ENCODE measurements at regions not wholly inside any gene's neighbourhood (a gene's known extent, or its start where the extent isn't known, plus 50 kb on each side); places are given as distances from the start of the nearest gene placed in this dataset.

DNA sequence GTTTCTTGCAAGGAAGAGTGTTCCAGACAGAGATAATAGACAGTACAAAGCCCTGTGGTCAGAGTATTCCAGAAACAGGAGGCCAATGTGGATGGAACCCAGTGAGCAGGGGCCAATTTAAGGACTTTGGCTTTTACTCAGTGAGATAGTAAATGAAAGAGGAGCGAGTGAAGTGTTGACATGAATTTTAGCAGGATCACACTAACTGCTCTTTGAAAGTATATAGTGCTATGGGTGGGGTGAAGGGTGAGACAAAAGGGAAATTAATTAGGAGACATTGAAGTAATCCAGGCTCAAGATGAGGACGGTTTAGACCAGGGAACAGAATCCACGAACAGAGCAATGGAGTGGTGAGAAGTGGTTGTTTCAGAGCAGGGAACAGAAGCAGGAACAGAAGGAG lies 62.2 kb upstream of the TES start (continued):
- TF ChIP-seq, protein P1, sequence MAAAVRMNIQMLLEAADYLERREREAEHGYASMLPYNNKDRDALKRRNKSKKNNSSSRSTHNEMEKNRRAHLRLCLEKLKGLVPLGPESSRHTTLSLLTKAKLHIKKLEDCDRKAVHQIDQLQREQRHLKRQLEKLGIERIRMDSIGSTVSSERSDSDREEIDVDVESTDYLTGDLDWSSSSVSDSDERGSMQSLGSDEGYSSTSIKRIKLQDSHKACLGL (CRISPR knock-in tag; IDR thresholded peaks at IDR 0.05): no peak
- TF ChIP-seq, protein P2, sequence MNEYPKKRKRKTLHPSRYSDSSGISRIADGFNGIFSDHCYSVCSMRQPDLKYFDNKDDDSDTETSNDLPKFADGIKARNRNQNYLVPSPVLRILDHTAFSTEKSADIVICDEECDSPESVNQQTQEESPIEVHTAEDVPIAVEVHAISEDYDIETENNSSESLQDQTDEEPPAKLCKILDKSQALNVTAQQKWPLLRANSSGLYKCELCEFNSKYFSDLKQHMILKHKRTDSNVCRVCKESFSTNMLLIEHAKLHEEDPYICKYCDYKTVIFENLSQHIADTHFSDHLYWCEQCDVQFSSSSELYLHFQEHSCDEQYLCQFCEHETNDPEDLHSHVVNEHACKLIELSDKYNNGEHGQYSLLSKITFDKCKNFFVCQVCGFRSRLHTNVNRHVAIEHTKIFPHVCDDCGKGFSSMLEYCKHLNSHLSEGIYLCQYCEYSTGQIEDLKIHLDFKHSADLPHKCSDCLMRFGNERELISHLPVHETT (CRISPR knock-in tag; conservative IDR thresholded peaks at IDR 0.05): no peak

DNA sequence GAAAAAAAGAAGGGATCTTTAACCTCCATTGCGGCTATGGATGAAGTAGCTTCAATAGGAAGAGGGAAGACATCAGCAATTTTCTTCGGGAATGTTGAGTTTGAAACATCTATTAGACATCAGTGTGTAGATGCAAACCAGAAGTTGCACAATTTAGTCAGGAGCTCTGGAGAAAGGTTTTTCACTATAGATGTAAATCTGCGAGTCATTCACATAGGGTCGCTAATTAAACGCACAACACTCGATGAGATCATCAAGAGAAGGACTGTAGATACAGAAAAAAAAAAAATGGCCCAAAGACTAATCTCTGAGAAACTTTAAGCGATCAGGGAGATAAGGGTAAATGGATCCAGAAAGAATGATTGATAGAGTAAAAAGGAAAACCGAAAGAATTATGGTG lies 61.7 kb upstream of the TES start:
- Histone ChIP-seq H3K9me3 (ENCODE audit: low read length) (no peaks in the 10 kb centered on the region), H3K4me3 (replicated peaks in 1 of 3; ENCODE audit: insufficient read depth in 1 of 3, low read depth in 2 of 3, low read length in 3 of 3) (no peak overlapping the region), H2AFZ (ENCODE audit: low read length) (no peak overlapping the region), H3K4me2 (ENCODE audit: low read depth, low read length) (no peak overlapping the region), H3K27me3 (ENCODE audit: control insufficient read depth in 1 of 2, insufficient read depth in 2 of 2, low read length in 2 of 2) (0 out of 5 replicates have a peak, but pooled peaks cover 0 to 6% of the 10 kb centered on the region in 2 experiments), H3K4me1 (ENCODE audit: insufficient read depth, low read length) (peaks cover 7% of the 10 kb centered on the region; the same call in 1 of the 2 replicates), H3K9ac (ENCODE audit: insufficient read depth, low read depth, low read length) (no peak overlapping the region), H3K36me3 (replicated peaks in 1 of 2; ENCODE audit: control insufficient read depth in 1 of 2, insufficient read depth in 2 of 2, low read length in 2 of 2) (no peaks in the 10 kb centered on the region), H3K79me2 (ENCODE audit: insufficient read depth, low read length) (no peaks in the 10 kb centered on the region), H3K27ac (ENCODE audit: extremely low read length, insufficient read depth, low read length) (no peak overlapping the region), H4K20me1 (ENCODE audit: insufficient read depth, low read length) (no peaks in the 10 kb centered on the region)
- TF ChIP-seq ATF7 (IDR thresholded peaks at IDR 0.05) (0 out of 2 replicates have a peak, but pooled peaks have one; percentile 5), ATF7 (CRISPR knock-in tag; IDR thresholded peaks at IDR 0.05) (no peak), FOXK1 (CRISPR knock-in tag; IDR thresholded peaks at IDR 0.05; ENCODE audit: borderline replicate concordance, low read depth) (no peak)
- ATAC-seq (no peak), FAIRE-seq (no peak), DNase-seq (ENCODE audit: low spot score) (no peak)
- WGBS (ENCODE audit: low lambda C conversion rate): 37% methylated on average over 8 of the region's 8 CpGs
- POLR2A ChIA-PET: no interaction called here
- CTCF ChIA-PET (ENCODE audit: low intra/inter-chr PET ratio, low total read pairs): no interaction called here
- no TSS peak for BruUV-seq (replicated peaks)
- in situ Hi-C loops (cut with HindIII; ENCODE audit: extremely low pct_ligation_motif_present, low pct_unique_long_range_greater_than_20kb): no loop called here
- intact Hi-C loops (cut with micrococcal nuclease; ENCODE audit: unreplicated experiment): no loop called here

DNA sequence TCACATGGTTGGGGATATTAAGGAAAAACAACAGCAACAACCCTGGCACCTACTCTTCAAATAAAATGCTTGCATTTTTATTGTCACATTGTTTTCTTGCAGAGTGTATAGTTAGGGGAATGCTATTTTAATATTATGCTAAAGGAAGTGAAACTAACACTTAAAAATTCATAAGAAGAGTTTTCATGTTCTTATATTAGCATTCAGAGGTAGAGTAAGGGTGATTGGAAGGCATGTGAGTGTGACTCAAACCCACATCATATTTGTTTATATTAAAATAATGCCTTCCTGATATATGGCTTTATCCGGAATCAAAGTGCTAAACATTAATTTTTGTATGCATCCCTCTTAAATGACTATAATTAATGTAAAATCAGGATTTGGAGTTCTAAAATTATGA lies 59.8 kb upstream of the TES start:
- H3K4me1 ChIP-seq (ENCODE audit: insufficient read depth, low read length): peaks cover 7% of the 10 kb centered on the region; the same call in 1 of the 2 replicates
- no peak for FAIRE-seq
- intact Hi-C loops (cut with micrococcal nuclease; ENCODE audit: unreplicated experiment): no loop called here
- in situ Hi-C loops (cut with HindIII; ENCODE audit: extremely low pct_ligation_motif_present, low pct_unique_long_range_greater_than_20kb): loop anchor here (25.0 kb wide), 1 partner anchor 662 kb away; no protein-coding TSS in a partner anchor
- H3K27me3 ChIP-seq (ENCODE audit: control insufficient read depth in 1 of 2, insufficient read depth in 2 of 2, low read length in 2 of 2): 0 out of 5 replicates have a peak, but pooled peaks cover 0 to 6% of the 10 kb centered on the region in 2 experiments
- no peak for TF ChIP-seq ZNF850 (CRISPR knock-in tag; conservative IDR thresholded peaks at IDR 0.05)
- TF ChIP-seq, protein P3, sequence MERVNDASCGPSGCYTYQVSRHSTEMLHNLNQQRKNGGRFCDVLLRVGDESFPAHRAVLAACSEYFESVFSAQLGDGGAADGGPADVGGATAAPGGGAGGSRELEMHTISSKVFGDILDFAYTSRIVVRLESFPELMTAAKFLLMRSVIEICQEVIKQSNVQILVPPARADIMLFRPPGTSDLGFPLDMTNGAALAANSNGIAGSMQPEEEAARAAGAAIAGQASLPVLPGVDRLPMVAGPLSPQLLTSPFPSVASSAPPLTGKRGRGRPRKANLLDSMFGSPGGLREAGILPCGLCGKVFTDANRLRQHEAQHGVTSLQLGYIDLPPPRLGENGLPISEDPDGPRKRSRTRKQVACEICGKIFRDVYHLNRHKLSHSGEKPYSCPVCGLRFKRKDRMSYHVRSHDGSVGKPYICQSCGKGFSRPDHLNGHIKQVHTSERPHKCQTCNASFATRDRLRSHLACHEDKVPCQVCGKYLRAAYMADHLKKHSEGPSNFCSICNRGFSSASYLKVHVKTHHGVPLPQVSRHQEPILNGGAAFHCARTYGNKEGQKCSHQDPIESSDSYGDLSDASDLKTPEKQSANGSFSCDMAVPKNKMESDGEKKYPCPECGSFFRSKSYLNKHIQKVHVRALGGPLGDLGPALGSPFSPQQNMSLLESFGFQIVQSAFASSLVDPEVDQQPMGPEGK (CRISPR knock-in tag; IDR thresholded peaks at IDR 0.05): no peak
- no peak for TF ChIP-seq FOXP1 (IDR thresholded peaks at IDR 0.05)
- no peak for TF ChIP-seq FOXP1 (CRISPR knock-in tag; IDR thresholded peaks at IDR 0.05)
- TF ChIP-seq ZNF264 (CRISPR knock-in tag; IDR thresholded peaks at IDR 0.05): no peak
- TF ChIP-seq, protein P4, sequence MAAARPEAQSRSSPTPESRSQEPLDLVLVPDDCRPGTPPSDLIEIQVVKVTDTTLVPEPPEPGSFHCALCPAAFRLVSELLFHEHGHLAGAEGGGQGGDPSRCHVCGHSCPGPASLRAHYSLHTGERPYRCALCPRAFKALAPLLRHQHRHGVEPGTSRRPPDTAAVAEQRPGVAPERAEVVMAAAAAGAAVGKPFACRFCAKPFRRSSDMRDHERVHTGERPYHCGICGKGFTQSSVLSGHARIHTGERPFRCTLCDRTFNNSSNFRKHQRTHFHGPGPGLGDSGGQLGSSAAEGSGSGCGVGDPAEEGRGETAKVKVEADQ (CRISPR knock-in tag; IDR thresholded peaks at IDR 0.05; ENCODE audit: borderline replicate concordance): no peak
- TF ChIP-seq ATM (IDR thresholded peaks at IDR 0.05; ENCODE audit: borderline replicate concordance): no peak
- TF ChIP-seq KLF6 (CRISPR knock-in tag; IDR thresholded peaks at IDR 0.05): no peak
- no peak for TF ChIP-seq ZNF724P (CRISPR knock-in tag; IDR thresholded peaks at IDR 0.05; ENCODE audit: borderline replicate concordance)
- H3K4me3 ChIP-seq (replicated peaks in 1 of 3; ENCODE audit: insufficient read depth in 1 of 3, low read depth in 2 of 3, low read length in 3 of 3): no peak overlapping the region
- H3K4me2 ChIP-seq (ENCODE audit: low read depth, low read length): no peak overlapping the region
- H4K20me1 ChIP-seq (ENCODE audit: insufficient read depth, low read length): no peaks in the 10 kb centered on the region
- CTCF ChIA-PET (ENCODE audit: low intra/inter-chr PET ratio, low total read pairs): no interaction called here
- H3K9ac ChIP-seq (ENCODE audit: insufficient read depth, low read depth, low read length): no peak overlapping the region
- POLR2A ChIA-PET: no interaction called here
- BruUV-seq (replicated peaks): no TSS peak
- H3K9me3 ChIP-seq (ENCODE audit: low read length): no peaks in the 10 kb centered on the region
- no peaks in the 10 kb centered on the region for H3K79me2 ChIP-seq (ENCODE audit: insufficient read depth, low read length)
- DNase-seq (ENCODE audit: low spot score): no peak
- no peak for ATAC-seq
- H3K27ac ChIP-seq (ENCODE audit: extremely low read length, insufficient read depth, low read length): no peak overlapping the region
- H2AFZ ChIP-seq (ENCODE audit: low read length): no peak overlapping the region
- 13% methylated on average over 1 of the region's 1 CpG for WGBS (ENCODE audit: low lambda C conversion rate)
- no peaks in the 10 kb centered on the region for H3K36me3 ChIP-seq (replicated peaks in 1 of 2; ENCODE audit: control insufficient read depth in 1 of 2, insufficient read depth in 2 of 2, low read length in 2 of 2)
